Endothelial cell (in vitro differentiated cells): ENCODE measurements at regions not wholly inside any gene's neighbourhood (a gene's known extent, or its start where the extent isn't known, plus 50 kb on each side); places are given as distances from the start of the nearest gene placed in this dataset.

ENCODE experiments used
- DNase-seq: peaks from one replicate; pipeline ENCODE4 v3.0.0; 2021; ENCODE audit warnings: low spot score
- H3K27ac Mint-ChIP-seq: one replicate; pipeline ENCODE4 v1.8.0; 2021; ENCODE audit warnings: mixed read lengths, inconsistent platforms; ENCODE audit not compliant: unreplicated experiment
- H3K27me3 Mint-ChIP-seq: one replicate; pipeline ENCODE4 v1.8.0; 2021; ENCODE audit warnings: mild to moderate bottlenecking, moderate library complexity, mixed read lengths, inconsistent platforms; ENCODE audit not compliant: unreplicated experiment
- H3K36me3 Mint-ChIP-seq: one replicate; pipeline ENCODE4 v1.8.0; 2021; ENCODE audit warnings: mild to moderate bottlenecking, low read depth, mixed read lengths, inconsistent platforms; ENCODE audit not compliant: unreplicated experiment
- H3K4me1 Mint-ChIP-seq: one replicate; pipeline ENCODE4 v1.8.0; 2021; ENCODE audit warnings: mild to moderate bottlenecking, mixed read lengths, inconsistent platforms; ENCODE audit not compliant: unreplicated experiment
- H3K4me3 Mint-ChIP-seq: one replicate; pipeline ENCODE4 v1.8.0; 2021; ENCODE audit warnings: mild to moderate bottlenecking, mixed read lengths, inconsistent platforms; ENCODE audit not compliant: unreplicated experiment
- H3K9me3 Mint-ChIP-seq: one replicate; pipeline ENCODE4 v1.8.0; 2021; ENCODE audit warnings: mixed read lengths, inconsistent platforms; ENCODE audit not compliant: unreplicated experiment
- CTCF ChIP-seq: fragments of 200-600 bp; sonication (generic); IDR thresholded peaks from one replicate; pipeline ENCODE4 v1.5.0; 2021; ENCODE audit warnings: antibody characterized with exemption; ENCODE audit not compliant: unreplicated experiment

GRCh38 chr5:160966921-160967320 lies 114.9 kb upstream of the ATP10B start:
- Mint-ChIP-seq H3K9me3 (no peaks in the 10 kb centered on the region), H3K36me3 (no peaks in the 10 kb centered on the region), H3K4me1 (no peaks in the 10 kb centered on the region), H3K27ac (no peak overlapping the region), H3K27me3 (no peaks in the 10 kb centered on the region), H3K4me3 (no peak overlapping the region)
- no peak for DNase-seq
- no peak for TF ChIP-seq CTCF

- Mint-ChIP-seq H3K9me3 (no peaks in the 10 kb centered on the region), H3K27ac (no peak overlapping the region), H3K27me3 (no peaks in the 10 kb centered on the region), H3K4me3 (no peak overlapping the region), H3K36me3 (no peaks in the 10 kb centered on the region), H3K4me1 (no peaks in the 10 kb centered on the region)
- DNase-seq: no peak
- TF ChIP-seq CTCF: no peak
Observed at GRCh38 chr5:160961761-160962160, 109.8 kb upstream of the ATP10B start.

GRCh38 chr5:160961038-160961437 lies 109.0 kb upstream of the ATP10B start:
- no peak for TF ChIP-seq CTCF
- DNase-seq: no peak
- Mint-ChIP-seq H3K9me3 (no peaks in the 10 kb centered on the region), H3K27ac (no peak overlapping the region), H3K4me3 (no peak overlapping the region), H3K36me3 (no peaks in the 10 kb centered on the region), H3K27me3 (no peaks in the 10 kb centered on the region), H3K4me1 (no peaks in the 10 kb centered on the region)

- no peak overlapping the region for H3K4me3 Mint-ChIP-seq
- no peaks in the 10 kb centered on the region for H3K9me3 Mint-ChIP-seq
- H3K27me3 Mint-ChIP-seq: no peaks in the 10 kb centered on the region
- no peak for TF ChIP-seq CTCF
- H3K36me3 Mint-ChIP-seq: no peaks in the 10 kb centered on the region
- no peak for DNase-seq
- H3K27ac Mint-ChIP-seq: no peak overlapping the region
- no peaks in the 10 kb centered on the region for H3K4me1 Mint-ChIP-seq
Observed at GRCh38 chr5:160960592-160960991, 108.6 kb upstream of the ATP10B start.

- Mint-ChIP-seq H3K9me3 (no peaks in the 10 kb centered on the region), H3K4me1 (no peaks in the 10 kb centered on the region), H3K4me3 (no peak overlapping the region), H3K27ac (no peak overlapping the region), H3K27me3 (no peaks in the 10 kb centered on the region), H3K36me3 (no peaks in the 10 kb centered on the region)
- TF ChIP-seq CTCF: no peak
- no peak for DNase-seq
Observed at GRCh38 chr5:160959804-160960203, 107.8 kb upstream of the ATP10B start.
